GM20000 (cell line): ENCODE measurements at regions not wholly inside any gene's neighbourhood (a gene's known extent, or its start where the extent isn't known, plus 50 kb on each side); places are given as distances from the start of the nearest gene placed in this dataset.

ENCODE experiments used
- DNase-seq: peaks from one replicate; pipeline ENCODE4 v3.0.0; 2012; ENCODE audit warnings: low spot score
- TF ChIP-seq, protein P1 (sequence below): IDR thresholded peaks from 2 replicates; pipeline ENCODE4 v1.5.1; 2012; ENCODE audit warnings: mild to moderate bottlenecking, control low read depth; ENCODE audit errors: extremely low read depth, missing control alignments

DNA sequence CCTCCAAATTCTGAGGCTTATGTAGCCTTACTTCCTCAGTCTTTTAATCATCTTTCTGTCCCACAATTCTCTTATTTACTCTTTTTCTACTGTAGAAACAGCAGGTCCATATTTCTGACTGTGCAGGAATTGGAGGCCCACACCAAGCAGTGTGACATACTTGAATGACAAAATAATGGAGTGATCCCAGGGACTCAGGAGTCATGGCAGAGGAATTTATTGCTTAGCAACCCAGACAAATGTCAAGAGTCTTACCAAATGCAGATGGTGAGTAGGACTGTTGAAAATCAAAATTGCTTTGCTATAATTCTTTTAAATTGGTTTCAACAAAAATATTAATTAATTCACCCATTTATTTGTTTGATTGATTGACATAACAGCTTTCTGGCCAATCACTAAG is 59.9 kb downstream of the HTR1B start:
- DNase-seq: no peak
- TF ChIP-seq, protein P1, sequence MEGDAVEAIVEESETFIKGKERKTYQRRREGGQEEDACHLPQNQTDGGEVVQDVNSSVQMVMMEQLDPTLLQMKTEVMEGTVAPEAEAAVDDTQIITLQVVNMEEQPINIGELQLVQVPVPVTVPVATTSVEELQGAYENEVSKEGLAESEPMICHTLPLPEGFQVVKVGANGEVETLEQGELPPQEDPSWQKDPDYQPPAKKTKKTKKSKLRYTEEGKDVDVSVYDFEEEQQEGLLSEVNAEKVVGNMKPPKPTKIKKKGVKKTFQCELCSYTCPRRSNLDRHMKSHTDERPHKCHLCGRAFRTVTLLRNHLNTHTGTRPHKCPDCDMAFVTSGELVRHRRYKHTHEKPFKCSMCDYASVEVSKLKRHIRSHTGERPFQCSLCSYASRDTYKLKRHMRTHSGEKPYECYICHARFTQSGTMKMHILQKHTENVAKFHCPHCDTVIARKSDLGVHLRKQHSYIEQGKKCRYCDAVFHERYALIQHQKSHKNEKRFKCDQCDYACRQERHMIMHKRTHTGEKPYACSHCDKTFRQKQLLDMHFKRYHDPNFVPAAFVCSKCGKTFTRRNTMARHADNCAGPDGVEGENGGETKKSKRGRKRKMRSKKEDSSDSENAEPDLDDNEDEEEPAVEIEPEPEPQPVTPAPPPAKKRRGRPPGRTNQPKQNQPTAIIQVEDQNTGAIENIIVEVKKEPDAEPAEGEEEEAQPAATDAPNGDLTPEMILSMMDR: no peak

DNA sequence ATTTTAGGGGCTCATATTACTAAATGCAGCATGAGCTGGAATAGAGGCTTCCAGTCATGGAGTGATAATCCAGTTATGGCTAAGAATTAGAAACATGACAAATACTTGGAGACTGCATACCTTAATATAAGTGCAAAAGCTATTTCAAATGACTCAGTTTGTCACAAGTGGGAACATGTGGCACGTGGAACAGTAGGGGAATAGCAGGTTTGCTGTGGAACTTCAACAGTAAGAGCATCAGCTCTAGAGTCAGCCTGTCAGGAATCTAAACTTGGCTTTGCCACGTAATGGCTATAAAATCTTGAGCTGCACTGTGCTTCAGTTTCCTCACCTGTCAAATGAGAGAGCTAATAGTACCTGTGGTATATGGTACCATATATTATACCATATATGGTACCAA is 62.1 kb downstream of the HTR1B start:
- TF ChIP-seq, protein P1: no peak
- no peak for DNase-seq

DNA sequence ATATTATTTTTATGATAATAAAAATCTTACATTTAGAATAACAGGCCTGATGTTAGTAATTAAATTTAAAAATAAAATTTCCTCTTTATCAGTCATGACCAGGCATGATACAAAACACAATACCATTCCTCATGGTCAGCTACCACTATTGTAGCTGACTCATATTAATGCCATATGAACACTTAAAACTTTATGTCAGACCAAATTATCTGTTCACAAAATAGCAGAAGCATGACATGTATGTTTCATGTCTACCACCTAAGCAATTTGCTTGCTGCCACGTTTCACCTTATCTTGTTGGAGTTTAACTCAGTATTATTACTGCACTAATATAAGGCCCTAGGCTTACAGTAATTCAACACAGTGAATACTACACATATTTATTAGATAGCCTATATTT is 65.7 kb downstream of the HTR1B start:
- no peak for DNase-seq
- TF ChIP-seq, protein P1: no peak

DNA sequence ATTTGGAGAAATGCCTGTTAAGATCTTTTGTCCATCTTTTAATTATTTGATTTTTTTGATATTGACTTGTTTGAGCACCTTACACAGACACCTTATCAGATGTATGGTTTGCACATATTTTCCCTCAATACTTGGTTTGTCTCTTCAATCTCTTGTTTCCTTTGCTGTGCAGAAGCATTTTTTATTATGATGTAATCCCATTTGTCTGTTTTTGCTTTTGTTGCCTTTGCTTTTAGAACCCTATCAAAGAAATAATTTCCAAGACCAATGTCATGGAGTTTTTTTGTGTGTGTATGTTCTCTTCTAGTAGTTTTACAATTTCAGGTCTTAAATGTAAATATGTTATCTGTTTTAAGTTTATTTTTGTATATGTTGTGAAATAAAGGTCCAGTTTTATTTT is 73.9 kb downstream of the HTR1B start:
- TF ChIP-seq, protein P1: no peak
- no peak for DNase-seq

DNA sequence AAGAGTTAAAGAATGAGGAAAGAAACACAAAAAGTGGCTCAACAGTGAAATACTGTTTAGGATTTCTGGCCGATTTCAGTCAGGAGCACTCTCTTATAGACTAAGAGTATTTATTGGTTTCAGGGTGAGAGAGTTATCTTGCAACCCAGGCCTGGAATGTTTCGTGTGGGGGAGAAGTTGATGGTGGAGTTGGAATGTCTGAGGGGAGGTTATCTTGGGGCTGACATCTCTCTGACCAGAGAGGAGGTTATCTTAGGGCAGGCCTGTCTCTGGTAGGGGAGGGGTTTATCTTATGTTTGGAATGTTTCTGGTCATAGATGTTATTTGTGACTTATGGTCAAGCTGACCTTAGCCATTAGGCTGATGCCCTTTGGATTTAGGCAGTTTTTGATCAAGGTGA is 80.3 kb downstream of the HTR1B start:
- TF ChIP-seq, protein P1: no peak

DNA sequence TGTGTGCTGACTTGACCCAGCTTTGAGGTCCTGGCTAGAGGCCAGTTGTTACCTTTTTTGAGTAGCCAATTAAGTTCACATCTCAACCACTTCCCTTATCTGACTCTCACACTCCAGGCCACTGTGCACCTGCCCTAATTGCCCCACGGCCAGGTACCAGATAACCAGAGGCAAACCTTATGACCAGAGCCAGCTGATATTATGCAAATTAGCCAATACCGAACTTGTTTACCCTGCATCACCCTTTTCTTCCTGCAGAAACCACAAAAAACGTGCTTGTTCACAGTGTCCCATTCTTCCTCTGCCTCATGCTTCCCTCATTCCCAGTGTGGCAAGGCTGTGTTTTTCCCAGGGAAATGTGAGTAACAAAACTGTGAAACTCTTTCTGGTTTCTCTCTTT is 89.3 kb downstream of the HTR1B start:
- TF ChIP-seq, protein P1: no peak
- DNase-seq: no peak

More for the DNA sequence above, 80.3 kb downstream of the HTR1B start:
- DNase-seq: no peak

DNA sequence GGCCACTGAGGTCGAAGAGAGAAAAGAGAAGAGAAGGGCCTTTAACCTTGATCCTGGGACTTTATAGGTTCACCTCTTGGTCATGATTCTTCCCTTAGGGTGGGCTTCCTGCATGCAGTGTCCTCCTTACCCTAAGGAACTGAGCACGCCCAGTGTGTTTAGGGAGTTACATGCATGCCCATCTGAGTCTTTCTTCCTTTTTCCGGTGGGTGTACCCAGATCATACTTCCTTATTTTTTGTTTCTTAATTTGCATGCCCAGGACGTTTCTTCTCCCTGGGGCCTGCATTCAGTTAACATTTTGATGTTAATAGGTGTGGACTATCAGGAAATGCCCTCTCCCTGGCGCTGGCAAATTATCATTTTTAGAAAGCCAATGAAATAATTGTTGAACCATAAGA is 91.5 kb downstream of the HTR1B start:
- DNase-seq: no peak

More for the DNA sequence above, 91.5 kb downstream of the HTR1B start:
- TF ChIP-seq, protein P1: no peak
